C4-2B (cell line): ENCODE measurements at regions not wholly inside any gene's neighbourhood (a gene's known extent, or its start where the extent isn't known, plus 50 kb on each side); places are given as distances from the start of the nearest gene placed in this dataset.
"Not testable (repeated sequence)": the region's sequence is repeated elsewhere in the genome, so short reads cannot be mapped to it uniquely, and the experiment has no call there.

ENCODE experiments used
- ZFX ChIP-seq: fragments of 450-650 bp; IDR thresholded peaks from 2 replicates; pipeline ENCODE4 v1.6.1; 2017
- TF ChIP-seq, protein P1 (sequence below): fragments of 450-650 bp; conservative IDR thresholded peaks from 2 replicates; pipeline ENCODE4 v1.5.1; 2017; ENCODE audit warnings: mild to moderate bottlenecking

DNA sequence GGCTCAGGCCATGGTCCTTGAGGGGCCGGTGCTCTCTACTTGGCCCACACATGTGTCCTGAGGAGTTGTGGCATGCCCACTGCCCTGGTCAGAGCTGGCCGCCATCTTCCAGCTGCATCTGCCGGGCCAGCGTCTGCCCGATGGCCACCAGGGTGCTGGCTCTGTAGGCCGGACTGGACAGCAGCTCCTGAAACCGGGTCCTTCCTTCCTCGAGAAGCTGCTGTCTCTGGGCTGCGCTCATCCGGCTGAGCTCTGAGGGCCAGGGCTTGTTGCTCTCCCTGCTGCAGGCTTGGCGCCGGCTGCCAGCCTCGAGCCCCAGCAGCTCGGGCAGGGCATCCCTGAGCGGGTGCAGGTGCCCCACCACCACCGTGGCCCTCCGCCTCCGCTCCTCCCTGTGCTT lies 182.1 kb downstream of the POTEC start:
- TF ChIP-seq, protein P1, sequence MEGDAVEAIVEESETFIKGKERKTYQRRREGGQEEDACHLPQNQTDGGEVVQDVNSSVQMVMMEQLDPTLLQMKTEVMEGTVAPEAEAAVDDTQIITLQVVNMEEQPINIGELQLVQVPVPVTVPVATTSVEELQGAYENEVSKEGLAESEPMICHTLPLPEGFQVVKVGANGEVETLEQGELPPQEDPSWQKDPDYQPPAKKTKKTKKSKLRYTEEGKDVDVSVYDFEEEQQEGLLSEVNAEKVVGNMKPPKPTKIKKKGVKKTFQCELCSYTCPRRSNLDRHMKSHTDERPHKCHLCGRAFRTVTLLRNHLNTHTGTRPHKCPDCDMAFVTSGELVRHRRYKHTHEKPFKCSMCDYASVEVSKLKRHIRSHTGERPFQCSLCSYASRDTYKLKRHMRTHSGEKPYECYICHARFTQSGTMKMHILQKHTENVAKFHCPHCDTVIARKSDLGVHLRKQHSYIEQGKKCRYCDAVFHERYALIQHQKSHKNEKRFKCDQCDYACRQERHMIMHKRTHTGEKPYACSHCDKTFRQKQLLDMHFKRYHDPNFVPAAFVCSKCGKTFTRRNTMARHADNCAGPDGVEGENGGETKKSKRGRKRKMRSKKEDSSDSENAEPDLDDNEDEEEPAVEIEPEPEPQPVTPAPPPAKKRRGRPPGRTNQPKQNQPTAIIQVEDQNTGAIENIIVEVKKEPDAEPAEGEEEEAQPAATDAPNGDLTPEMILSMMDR: not testable (repeated sequence)
- TF ChIP-seq ZFX: not testable (repeated sequence)
